ENCODE measurements at regions not wholly inside any gene's neighbourhood (a gene's known extent, or its start where the extent isn't known, plus 50 kb on each side); places are given as distances from the start of the nearest gene placed in this dataset.

DNA sequence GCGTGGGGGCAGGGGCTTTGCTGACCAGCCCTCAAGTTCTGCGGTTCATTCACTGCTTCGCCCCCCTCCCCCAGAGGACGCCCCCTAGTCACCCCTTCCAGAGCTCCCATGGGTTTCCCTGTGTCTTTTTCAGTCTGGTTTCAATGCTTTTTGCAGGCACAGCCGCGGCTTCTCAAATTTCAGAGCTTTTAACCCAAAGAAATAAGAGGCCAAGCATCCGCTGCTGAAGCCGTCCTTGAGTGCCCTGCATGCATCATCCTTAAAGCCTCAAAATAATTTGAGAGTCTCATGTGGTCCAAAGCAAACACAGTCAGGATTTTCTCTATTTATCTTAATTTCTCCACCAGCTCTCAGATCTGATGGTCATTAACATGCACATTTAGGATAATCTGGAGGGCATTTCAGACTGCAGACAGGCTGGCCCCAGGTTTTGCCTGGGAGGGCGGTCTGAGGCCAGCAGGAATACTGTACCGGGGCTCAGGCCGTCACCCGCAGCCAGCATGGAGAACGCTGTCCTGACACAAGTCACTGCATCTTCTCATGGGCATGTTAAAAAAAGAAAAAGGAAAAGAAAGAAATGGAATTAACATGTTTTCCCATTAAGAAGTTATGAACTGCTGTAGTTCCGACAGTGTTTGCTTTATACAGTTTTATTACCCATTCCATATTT is 420.8 kb upstream of the IRX4 start:
- no peak for TF ChIP-seq EZH2phosphoT487 (IDR thresholded peaks at IDR 0.05; ENCODE audit: low read depth)
- TF ChIP-seq, protein P1, sequence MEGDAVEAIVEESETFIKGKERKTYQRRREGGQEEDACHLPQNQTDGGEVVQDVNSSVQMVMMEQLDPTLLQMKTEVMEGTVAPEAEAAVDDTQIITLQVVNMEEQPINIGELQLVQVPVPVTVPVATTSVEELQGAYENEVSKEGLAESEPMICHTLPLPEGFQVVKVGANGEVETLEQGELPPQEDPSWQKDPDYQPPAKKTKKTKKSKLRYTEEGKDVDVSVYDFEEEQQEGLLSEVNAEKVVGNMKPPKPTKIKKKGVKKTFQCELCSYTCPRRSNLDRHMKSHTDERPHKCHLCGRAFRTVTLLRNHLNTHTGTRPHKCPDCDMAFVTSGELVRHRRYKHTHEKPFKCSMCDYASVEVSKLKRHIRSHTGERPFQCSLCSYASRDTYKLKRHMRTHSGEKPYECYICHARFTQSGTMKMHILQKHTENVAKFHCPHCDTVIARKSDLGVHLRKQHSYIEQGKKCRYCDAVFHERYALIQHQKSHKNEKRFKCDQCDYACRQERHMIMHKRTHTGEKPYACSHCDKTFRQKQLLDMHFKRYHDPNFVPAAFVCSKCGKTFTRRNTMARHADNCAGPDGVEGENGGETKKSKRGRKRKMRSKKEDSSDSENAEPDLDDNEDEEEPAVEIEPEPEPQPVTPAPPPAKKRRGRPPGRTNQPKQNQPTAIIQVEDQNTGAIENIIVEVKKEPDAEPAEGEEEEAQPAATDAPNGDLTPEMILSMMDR (IDR thresholded peaks at IDR 0.05; ENCODE audit: low read depth, low read length) = no peak
- H3K9ac ChIP-seq (ENCODE audit: low read length) = no peak overlapping the region
- H3K4me3 ChIP-seq (ENCODE audit: low read length) = no peak overlapping the region
- no peak overlapping the region for H3K27ac ChIP-seq (ENCODE audit: low read length)
- H2AFZ ChIP-seq (ENCODE audit: low read depth, low read length) = no peak overlapping the region
- no peaks in the 10 kb centered on the region for H3K36me3 ChIP-seq (replicated peaks; ENCODE audit: low read depth, low read length)
- no peaks in the 10 kb centered on the region for H3K79me2 ChIP-seq (ENCODE audit: low read length)
- no peak overlapping the region for H3K4me2 ChIP-seq (ENCODE audit: low read length)
- no peaks in the 10 kb centered on the region for H4K20me1 ChIP-seq (ENCODE audit: insufficient read depth, low read length)
- H3K27me3 ChIP-seq (ENCODE audit: low read depth, low read length) = no peaks in the 10 kb centered on the region
- no peaks in the 10 kb centered on the region for H3K9me3 ChIP-seq (ENCODE audit: insufficient read depth, low read length)
- no peaks in the 10 kb centered on the region for H3K4me1 ChIP-seq (ENCODE audit: low read length)

DNA sequence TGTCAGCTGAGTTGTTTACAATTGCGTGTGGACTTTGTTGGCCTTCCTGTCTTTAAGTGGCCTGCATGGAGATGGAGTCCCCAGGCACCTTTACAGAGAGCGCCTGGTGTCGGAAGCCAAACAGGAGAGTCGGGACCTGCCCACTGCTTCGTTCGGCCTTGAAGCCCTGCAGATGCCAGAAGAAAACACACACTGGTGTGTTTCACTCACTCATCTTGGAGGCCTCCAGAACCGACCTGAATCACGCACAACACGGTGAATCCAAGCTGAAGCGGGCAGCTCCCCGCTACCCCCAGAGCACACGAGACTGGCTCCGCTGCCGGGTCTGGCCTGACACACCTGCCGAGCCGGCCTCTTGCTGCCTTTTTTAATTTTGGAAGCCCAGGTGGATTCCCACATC is 419.4 kb upstream of the IRX4 start:
- Histone ChIP-seq H3K9ac (ENCODE audit: low read length) (no peak overlapping the region), H3K4me2 (ENCODE audit: low read length) (no peak overlapping the region), H3K9me3 (ENCODE audit: insufficient read depth, low read length) (no peaks in the 10 kb centered on the region), H3K4me3 (ENCODE audit: low read length) (no peak overlapping the region), H2AFZ (ENCODE audit: low read depth, low read length) (no peak overlapping the region), H3K27me3 (ENCODE audit: low read depth, low read length) (no peaks in the 10 kb centered on the region), H3K79me2 (ENCODE audit: low read length) (no peaks in the 10 kb centered on the region), H3K4me1 (ENCODE audit: low read length) (no peaks in the 10 kb centered on the region), H3K27ac (ENCODE audit: low read length) (no peak overlapping the region), H3K36me3 (replicated peaks; ENCODE audit: low read depth, low read length) (no peaks in the 10 kb centered on the region), H4K20me1 (ENCODE audit: insufficient read depth, low read length) (no peaks in the 10 kb centered on the region)
- TF ChIP-seq, protein P1 (IDR thresholded peaks at IDR 0.05; ENCODE audit: low read depth, low read length) = no peak
- no peak for TF ChIP-seq EZH2phosphoT487 (IDR thresholded peaks at IDR 0.05; ENCODE audit: low read depth)

DNA sequence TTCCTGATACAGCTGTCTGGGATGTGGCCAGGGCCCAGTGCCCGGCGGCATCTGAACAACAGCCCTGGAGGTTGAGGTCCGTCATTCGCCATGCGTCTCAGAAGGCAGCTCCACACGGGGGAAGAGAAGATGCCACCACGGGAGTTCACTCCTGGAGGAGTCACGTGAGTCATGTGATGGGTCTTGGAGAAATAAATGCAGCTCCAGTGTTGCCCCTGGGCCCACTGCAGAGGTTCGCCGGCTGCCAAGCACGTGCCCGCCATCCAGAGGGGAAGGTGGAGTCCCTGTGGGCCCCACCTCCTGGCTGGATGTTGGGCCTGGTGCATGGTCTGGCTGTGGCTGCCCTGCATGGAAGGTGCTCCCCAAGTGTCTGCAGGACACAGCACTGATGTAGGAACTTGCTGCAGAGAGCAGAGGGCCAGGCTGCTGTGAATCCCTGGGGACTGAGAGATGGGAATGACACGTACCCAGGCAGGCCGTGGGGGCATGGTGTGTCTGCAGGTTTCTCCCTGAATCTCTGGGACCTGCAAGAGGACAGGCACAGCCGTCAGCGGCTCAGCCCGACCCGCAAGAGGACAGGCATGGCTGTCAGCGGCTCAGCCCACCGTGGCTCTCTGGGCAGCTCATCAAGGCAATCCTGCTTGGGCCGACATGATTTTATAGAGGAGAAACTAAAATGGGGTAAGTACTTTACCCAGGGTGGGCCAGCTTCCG is 418.3 kb upstream of the IRX4 start:
- H3K79me2 ChIP-seq (ENCODE audit: low read length) = no peaks in the 10 kb centered on the region
- H3K9ac ChIP-seq (ENCODE audit: low read length) = no peak overlapping the region
- H3K36me3 ChIP-seq (replicated peaks; ENCODE audit: low read depth, low read length) = no peaks in the 10 kb centered on the region
- no peaks in the 10 kb centered on the region for H3K27me3 ChIP-seq (ENCODE audit: low read depth, low read length)
- no peaks in the 10 kb centered on the region for H3K9me3 ChIP-seq (ENCODE audit: insufficient read depth, low read length)
- no peak overlapping the region for H3K27ac ChIP-seq (ENCODE audit: low read length)
- H2AFZ ChIP-seq (ENCODE audit: low read depth, low read length) = no peak overlapping the region
- no peaks in the 10 kb centered on the region for H4K20me1 ChIP-seq (ENCODE audit: insufficient read depth, low read length)
- no peak overlapping the region for H3K4me2 ChIP-seq (ENCODE audit: low read length)
- H3K4me1 ChIP-seq (ENCODE audit: low read length) = no peaks in the 10 kb centered on the region
- TF ChIP-seq, protein P1 (IDR thresholded peaks at IDR 0.05; ENCODE audit: low read depth, low read length) = no peak
- no peak for TF ChIP-seq EZH2phosphoT487 (IDR thresholded peaks at IDR 0.05; ENCODE audit: low read depth)
- H3K4me3 ChIP-seq (ENCODE audit: low read length) = no peak overlapping the region

DNA sequence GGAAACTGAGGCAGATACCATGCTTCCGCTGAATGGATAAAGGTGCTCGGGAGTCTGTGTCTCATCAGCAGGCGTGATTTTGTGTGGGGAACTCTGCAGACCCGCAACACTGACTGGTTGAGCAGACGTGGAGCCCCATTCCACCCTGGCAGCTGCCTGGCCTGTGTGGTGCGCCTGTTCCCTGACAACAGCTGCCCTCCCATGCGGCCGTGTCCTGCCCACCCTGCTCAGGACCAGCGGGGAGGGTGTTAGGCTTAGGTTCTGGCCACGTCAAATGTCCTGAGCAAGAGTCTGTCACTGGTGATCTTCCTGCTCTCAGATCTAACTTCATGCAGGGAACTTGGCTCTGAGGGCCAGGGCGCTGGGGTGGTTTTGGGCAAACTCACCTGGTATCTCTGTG is 417.7 kb upstream of the IRX4 start:
- Histone ChIP-seq H3K36me3 (replicated peaks; ENCODE audit: low read depth, low read length) (no peaks in the 10 kb centered on the region), H3K4me1 (ENCODE audit: low read length) (no peaks in the 10 kb centered on the region), H2AFZ (ENCODE audit: low read depth, low read length) (no peak overlapping the region), H3K79me2 (ENCODE audit: low read length) (no peaks in the 10 kb centered on the region), H3K4me2 (ENCODE audit: low read length) (no peak overlapping the region), H3K9ac (ENCODE audit: low read length) (no peak overlapping the region), H3K27ac (ENCODE audit: low read length) (no peak overlapping the region), H3K27me3 (ENCODE audit: low read depth, low read length) (no peaks in the 10 kb centered on the region), H3K9me3 (ENCODE audit: insufficient read depth, low read length) (no peaks in the 10 kb centered on the region), H3K4me3 (ENCODE audit: low read length) (no peak overlapping the region), H4K20me1 (ENCODE audit: insufficient read depth, low read length) (no peaks in the 10 kb centered on the region)
- TF ChIP-seq EZH2phosphoT487 (IDR thresholded peaks at IDR 0.05; ENCODE audit: low read depth) = no peak
- TF ChIP-seq, protein P1 (IDR thresholded peaks at IDR 0.05; ENCODE audit: low read depth, low read length) = no peak

Measured in OCI-LY3 (cell line).